COLO668 (cell line): ENCODE measurements at regions not wholly inside any gene's neighbourhood (a gene's known extent, or its start where the extent isn't known, plus 50 kb on each side); places are given as distances from the start of the nearest gene placed in this dataset.
A peak's percentile ranks its signal among the peaks of the same experiment; 100 is the strongest.

Source experiments
- DNase-seq: peaks from one replicate; lab custom pipeline; 2025; ENCODE audit not compliant: unreplicated experiment; lab: John Stamatoyannopoulos, UW

DNA sequence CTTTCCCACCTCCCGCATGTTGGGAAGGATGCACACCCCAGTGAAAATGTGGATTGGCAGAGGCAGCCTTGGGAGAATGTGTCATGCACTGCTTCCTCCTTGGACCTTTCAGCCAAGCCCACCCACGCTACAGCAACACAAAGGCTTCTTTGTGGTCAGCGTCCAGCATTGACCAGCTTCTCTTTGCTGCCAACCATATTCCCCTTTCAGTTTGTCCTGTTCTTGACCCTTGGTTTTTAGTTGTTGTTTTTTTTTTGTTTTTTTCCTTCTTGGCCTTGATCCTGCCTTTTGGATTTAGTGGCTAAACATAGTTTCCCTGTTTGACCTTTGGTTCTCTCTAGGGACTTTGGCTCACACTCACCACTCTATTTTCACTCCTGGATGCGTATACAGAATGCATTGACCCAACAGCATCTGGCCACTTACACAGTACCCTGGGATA, 573.6 kb downstream of the INSC start:
- DNase-seq, result no peak

DNA sequence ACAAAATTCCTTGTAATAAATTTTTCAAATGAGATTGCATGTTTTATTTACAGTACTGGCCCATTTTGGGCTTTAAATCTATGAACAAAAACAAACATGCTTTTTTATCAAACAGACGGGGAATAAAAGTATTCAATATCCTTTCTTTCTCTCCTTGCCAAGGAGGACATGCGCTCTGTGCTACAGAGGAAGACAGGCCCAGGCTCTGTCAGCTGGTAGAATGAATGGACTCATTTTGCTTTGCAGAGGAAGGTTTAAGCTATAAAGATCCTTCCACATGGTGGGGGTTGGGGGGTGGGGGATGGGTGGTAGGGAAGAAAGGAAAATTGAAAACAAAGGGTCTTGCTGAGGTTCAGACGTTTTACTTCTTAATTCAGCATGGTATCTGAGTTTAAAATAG, 575.6 kb downstream of the INSC start:
- DNase-seq, result no peak

DNA sequence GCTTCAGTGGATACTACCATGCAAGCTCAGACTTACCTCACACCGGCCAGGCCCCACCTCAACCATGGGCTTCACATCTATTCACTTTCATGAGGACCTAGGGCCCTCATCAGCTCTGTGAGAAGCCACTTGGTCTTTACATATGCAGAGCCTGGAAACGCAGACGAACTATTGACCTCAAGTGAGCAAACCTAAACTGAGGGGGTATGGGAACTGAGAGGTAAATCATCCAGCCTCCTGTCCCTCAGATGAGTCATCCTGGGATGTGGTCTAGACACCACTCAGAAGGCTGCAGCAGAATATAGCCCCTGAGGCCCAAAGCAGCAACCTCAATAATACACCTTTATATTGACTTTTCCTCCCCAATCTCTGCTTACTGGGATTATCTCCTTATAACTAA, 578.0 kb downstream of the INSC start:
- no peak for DNase-seq

DNA sequence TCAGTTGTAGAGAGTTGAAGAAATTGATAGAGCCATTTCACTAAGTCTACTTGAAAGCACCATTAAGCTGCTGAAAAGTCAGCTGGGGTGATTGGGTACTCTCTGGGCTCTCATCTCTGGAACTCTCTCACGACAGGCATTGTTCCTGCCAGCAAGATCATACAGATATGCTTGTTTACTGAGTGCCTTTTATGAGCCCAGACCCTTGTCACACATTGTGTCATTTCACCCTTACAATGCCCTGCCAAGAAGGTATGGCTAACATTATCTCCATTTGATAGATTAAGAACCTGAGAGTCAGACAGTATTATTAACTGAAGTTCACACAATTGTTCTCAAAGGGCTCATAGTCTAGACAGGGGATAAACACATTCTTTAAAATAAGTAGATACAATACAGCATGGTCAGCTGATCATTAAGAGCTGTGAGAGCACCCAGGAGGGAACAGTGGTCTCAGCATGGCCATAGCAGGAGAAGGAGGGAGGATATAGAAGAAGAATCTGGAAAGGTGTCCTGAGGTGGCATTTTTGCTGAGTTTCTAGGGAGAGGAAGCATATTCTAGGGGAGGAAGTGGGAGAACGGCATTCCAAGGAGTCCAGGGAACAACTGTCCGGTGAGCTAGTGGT, 580.5 kb downstream of the INSC start:
- DNase-seq, result no peak

DNA sequence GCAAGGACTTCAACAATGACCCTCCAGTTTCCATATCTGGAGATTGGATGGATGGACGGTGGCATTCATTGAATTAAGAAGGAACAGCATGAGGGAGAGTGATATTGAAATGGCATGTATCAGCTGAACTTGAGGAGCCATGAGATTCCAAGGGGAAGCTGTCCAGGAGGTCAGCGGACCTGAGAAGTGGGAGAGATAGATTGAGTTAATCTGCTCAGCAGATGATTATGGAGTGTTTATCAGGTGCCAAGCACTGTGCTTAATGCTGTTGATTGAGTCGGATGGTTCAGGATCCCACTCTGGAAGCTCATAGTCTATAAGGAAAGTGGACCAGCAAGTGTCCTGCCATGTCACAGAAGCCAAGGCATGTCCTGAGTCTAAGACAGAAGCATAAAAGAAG, 581.3 kb downstream of the INSC start:
- no peak for DNase-seq

DNA sequence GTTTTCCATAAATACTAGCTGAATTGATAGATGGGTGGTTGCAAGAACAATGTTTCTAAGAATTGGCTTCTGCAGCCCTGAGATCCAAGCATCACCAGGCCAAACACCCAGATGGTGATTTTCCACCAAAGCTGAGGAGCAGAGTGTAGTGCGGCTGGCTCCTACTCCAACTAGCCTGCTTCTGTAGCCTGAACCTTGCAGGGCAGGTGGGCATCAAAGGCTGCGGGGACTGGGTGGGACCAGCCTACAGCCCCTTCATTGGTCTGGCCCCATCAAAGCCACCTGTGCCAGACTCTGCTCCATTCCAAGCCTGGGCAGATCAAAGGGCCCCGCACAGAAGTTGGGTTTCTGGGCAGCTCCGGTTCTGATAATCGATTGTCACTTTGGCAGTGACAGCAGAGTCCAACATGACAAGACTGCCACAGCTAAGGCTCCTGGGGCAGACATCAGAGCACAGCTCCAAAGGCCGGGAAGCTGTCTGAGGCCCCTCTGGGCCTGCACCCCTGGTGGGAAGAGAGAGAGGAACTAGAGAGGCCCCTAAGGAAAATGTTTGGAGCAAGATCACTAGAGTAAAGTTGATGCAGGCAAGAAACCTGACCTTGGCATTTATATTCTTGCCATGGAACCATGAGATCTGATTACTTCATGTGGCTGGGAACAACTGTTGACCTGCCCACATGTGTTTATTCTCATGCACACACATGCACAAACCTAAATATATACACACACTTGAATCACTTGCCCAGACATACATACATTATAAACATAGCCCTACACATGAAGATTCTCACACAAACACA, 582.9 kb downstream of the INSC start:
- no peak for DNase-seq

DNA sequence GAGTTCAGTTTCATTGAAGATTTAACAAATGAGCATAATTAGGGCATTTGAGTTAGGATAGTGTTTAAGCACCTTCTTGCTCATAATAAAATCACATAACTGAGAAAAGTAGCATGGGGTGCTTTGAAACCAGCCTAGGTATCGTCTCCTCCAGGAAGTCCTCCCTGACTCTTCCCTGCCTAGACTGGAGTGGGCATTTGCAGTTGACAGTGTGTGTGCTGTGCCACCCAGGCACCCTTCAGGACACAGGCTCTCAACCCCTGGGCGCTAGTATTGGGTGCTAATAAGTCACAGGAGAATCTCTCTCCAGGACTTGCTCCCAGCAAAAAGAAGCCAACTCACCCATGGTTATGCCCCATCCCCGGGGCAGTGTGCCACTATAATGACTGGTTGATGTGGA, 584.1 kb downstream of the INSC start:
- DNase-seq, result no peak

DNA sequence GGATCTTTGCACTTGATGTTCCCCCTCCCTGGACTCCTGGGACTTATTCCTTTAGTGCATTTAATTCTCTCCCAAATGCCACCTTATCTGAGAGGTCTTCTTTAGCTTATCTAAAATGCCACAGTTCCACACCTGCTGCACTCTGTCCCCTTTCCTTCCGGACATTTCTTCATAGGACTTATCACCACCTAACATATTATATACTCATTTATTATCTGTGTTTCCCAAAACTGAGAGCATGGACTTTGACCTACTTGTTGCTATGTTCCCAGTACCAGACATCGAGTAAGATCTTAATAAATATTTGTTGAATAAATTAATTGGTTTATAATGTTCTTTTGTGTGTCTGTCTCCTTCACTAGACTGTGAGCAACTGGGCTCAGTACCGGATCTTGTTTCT, 585.3 kb downstream of the INSC start:
- DNase-seq, result no peak

DNA sequence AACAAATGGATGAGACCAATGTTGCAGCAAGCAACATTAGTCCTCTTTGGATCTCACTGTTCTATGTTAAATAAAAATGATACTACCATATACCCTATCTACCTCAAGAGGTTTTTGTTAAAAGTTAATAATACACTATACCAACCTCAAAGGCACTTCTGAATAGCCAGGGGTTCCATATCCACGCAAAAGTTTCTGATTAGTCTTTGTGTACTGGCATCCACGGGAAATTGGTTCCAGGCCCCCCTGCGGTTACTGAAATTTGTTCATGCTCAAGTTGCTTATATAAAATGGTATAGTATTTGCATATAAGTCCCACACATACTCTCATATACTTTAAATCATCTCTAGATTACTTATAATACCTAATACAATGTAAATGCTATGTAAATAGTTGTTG, 585.7 kb downstream of the INSC start:
- no peak for DNase-seq

DNA sequence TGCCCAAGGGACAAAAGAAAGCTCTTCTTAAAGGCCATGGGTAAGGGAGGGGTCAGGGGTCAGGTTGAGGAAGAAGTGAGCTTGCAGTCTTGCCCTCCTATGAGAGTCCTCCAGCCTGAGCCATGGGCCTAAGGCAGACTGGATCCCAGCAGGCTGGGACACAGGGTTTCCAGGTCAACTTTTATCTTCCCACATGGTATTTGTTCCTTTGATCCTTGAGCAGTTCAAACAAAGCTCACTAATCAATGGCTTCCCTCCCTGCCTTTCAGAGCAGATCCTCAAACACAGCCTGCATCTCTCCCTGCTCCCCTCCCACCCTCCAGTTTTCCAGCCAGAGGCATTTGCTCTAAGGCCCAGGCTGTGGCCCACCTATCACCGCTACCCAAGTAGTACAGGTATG, 589.3 kb downstream of the INSC start:
- DNase-seq, result no peak

DNA sequence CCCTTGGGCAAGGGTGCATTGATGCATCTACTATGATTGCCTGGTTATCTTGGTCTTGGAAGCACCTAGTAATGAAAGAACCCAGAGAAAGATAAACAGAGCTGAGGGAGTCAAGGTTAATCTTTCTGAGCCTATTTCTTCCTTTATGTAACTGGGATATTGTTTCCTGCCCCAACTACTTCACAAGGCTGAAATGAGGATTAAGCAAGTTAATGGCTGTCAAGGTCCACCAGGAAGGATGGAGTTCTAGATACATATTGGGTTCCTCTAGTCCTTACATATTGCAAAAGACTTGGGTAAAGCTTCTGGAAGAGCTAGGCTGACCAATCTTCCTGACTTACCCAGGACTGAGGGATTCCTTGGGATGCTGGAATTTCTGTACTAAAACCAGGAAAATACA, 589.8 kb downstream of the INSC start:
- DNase-seq, result no peak

DNA sequence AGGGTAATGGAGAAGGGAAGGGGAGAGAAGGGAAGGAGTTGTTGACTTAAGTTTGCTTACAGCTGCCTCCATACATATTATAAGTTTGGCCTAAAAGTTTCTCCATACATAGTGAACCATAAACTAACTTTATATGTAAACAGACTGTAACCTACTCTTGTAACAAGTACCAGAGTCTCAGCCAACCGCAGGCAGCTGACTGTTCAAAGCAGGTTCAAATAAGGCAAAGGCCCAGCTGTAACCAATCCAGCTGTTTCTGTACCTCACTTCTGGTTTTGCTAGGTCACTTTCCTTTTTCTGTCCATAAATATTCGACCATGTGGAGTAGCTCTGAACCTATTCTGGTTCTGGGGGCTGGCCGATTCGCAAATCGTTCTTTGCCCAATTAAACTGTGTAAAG, 591.2 kb downstream of the INSC start:
- no peak for DNase-seq

DNA sequence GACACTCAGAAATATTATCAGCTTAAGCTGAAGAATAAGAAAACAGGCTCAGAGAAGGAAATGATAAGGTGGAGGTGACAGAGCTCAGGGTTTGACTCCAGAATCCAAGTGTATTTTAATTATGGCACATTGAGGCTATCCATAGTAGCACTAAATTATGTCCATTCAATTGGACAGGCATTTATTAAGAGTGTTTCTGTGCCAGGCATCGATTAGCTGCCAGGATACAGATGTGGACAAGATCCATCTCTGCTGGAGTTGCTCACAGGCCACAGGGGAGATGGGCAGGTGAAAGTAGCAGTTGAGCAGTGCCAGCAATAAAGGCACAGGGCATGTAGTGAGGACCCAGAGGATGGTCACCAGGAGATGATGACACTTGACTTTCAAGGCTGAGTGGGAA, 592.5 kb downstream of the INSC start:
- no peak for DNase-seq

DNA sequence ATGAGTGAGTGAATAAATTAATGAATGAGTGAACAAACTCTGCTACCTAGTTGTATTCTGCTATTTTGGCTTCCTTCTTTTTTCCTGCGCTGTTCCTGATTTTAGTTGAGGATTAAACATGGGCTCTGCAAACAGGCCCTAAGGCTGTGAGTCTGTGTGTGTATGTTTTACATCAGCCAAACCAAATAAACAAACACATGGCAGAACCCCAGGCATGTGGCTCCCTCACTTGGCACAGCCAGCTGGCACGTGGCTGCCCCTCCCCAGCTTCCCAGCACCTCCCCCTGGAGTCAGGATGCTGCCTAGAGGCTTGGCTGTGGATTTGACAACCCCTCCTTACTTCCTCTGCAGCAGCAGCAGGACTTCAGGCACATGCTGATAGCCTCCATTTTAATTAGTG, 593.2 kb downstream of the INSC start:
- peak; percentile 79 for DNase-seq

DNA sequence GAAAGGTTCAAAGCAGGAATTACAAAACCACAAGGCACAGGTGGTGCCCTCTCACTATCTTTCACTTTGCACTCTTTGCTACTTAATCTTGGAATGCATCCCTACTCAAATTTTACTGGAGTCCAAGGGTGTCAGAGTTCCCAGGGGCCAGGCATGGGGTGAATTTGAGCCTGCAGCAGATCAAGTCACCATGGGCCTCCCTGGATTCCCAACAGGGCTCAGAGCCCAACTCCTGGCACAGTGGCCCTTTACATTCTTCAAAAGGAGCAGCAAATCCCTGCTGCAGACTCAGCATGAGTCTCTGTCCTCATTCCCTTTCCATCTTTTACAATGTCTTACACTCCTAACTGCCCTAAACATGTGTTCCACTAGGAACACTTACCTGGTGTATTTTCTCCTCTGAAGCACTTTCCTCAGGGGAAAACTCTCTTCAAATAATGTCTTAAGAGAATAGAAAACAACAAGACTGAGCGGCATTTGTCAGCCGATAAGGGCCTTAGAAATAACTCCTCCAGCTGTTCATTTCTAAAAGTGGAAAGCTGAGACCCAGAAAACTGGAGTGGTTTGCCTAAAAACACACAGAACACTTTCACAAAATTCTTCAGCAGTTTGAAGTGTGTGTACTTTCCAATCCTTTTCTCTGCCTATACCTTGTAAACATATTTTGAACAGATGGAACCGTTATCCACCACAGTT, 596.0 kb downstream of the INSC start:
- DNase-seq, result no peak

DNA sequence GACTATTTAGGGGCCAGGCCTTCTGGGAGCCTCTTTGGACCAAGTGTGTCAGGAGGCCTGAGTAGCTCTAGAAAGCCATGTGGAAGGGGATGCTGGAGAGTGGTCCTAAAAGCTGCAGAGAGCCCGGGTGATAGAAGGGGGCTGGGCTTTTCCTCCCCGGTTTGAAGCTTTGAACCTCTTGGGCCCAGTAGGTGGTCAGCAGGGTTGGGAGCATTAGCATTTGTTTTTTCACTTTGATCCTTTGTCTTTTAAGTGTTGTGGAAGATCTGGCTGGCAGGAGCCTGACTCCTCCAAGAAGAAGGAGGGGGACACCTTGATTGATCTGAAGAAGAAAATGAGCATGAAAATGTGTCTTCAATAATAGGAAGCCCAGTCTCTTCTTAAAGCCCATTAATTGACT, 596.6 kb downstream of the INSC start:
- DNase-seq, result no peak

DNA sequence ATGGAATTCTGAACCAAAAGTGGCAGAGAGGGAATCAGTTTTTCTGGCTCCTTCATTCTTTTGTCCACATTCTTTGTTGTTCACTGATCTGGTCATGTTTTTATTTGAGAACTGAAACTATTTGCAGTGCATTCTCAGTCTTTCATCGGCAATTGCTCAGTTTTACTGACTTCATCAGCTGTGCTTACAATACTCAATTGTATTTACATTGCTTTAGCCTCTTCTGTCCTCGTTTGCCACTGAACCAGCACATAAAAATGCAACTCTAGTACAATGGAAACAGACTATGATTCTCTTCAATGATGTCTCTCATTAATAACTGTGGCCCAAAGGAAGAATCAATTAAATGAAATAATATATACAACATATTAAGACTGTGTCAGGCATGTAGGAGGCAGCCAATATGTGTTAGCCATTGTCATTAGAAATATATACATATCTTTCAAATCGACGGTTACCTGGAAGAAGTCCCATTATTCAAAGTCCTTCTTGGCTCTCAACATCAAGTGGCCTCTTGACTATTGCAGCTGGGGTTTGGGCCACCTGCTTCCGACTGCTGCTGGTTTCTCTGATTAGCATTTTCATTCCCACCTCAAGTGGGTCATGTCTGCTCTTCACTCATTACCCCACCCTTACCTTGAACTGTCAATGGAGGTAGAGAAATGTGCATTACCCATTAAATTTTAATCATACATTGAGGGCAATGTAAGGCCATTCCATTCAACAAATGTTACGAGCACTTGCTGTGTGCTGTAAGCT, 600.1 kb downstream of the INSC start:
- peak; percentile 79 for DNase-seq

DNA sequence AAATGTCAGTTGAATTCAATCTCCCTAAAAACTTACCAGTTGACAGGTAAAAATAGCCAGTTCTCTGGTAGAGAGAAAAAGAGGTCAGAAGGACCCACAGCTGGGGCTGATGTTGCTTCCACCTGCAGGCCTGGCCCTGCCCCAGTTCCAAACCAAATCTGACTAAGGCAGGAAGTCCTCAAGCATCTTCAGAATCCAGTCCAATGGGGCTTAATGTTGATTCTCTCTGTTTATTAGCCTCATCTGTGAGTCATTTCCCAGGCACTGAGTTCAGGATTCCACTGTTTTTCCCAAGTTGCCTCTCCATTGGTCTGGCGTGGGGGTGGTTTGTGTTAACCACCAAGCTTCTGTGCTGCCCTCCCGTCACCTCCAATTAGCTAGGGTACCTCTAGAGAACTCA, 601.8 kb downstream of the INSC start:
- DNase-seq, result peak; percentile 26

DNA sequence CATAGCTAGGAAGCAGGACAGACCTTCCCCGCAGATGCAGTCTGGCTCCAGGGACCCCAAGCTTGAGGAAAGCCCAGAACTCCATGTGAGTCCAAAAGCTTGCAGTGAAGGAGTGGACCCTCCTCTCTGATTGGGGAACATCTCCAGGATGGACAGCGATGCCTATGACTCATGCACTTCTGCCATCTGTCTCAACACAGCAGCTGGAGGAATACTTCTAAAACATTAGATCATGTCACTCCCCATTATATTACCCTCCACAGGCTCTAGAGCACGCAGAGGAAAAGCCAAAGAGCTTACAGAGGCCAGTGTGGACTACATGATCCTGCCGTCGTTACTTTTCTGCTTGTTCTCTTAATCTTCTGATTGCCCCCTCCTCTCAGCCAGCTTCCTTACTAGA, 605.7 kb downstream of the INSC start:
- DNase-seq, result peak; percentile 56

DNA sequence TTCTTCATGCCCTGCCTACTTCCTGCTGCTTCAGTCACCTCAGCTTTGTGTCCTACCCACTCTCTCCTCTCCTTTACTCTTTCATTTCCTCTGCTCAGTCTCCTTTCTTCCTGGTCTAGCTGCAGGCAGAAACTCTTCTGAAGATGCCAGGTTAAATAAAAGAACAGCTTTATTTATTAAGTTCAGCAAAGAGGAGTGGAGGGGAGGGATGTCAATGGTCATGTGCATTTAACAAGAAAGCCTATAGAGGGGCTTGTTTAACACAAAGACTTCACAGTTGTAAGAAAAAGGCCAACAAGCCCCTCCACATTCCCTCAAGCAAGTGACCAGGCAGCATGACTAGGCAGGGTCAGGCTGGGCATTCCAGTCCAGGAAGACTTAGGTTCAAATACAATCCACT, 609.2 kb downstream of the INSC start:
- no peak for DNase-seq

DNA sequence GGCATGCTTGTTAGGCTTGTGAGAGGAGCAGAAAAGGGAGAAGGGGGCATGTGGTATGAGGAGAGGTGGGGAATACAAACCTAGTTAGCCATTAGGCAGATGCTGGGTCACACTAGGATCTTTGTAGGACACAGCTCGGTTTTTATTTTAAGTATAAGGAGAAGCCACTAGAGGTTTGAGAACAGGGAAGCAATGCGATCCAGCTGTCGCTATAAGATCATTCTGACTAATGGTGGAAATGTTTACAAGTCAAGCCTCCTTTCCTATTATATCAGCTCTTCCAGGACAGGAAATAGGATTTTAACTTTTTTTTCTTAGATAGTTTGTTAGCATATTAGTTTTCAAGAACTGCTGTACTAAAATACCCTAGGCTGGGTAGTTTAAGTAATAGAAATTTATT, 609.9 kb downstream of the INSC start:
- no peak for DNase-seq

DNA sequence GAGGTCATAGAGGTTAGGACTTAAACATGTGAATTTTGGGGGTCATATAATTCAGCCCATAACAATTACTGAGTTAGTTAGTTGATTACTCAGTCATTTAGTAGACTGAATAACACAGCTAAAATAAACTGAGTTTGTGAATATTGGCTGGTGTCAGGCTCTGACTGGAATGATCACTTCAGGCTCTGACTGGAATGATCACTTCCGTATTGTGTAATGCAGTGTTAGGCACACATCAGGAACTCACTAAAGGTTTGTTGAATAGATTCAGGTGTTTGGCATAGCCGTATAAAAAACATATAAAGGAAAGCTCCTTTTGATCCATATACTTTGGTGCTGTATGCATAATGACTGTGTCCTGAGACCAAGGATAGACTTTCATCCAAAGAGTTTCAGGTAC, 610.5 kb downstream of the INSC start:
- no peak for DNase-seq
